BLaER1 treated with 17β-estradiol and CSF1 and Interleukin-3, amounts not matched to agents 10 nM and 100 nM (cell line): ENCODE measurements at regions not wholly inside any gene's neighbourhood (a gene's known extent, or its start where the extent isn't known, plus 50 kb on each side); places are given as distances from the start of the nearest gene placed in this dataset.

ENCODE experiments used
- H3K27ac ChIP-seq, 11 experiments: shearing (Covaris generic); formaldehyde crosslinking; 2 replicates each; pipeline ENCODE4 v1.8.1; 2022
- H3K27me3 ChIP-seq, 11 experiments: shearing (Covaris generic); formaldehyde crosslinking; 2 replicates each; pipeline ENCODE4 v1.8.1; 2022
- H3K36me3 ChIP-seq, 11 experiments: shearing (Covaris generic); formaldehyde crosslinking; 2 replicates each; pipeline ENCODE4 v1.8.1; 2022
- H3K4me1 ChIP-seq, 10 experiments: shearing (Covaris generic); formaldehyde crosslinking; 2 replicates each; pipeline ENCODE4 v1.8.1; 2022
- H3K4me2 ChIP-seq, 11 experiments: shearing (Covaris generic); formaldehyde crosslinking; 2 replicates each; pipeline ENCODE4 v1.8.1; 2022
- H3K4me3 ChIP-seq, 10 experiments: shearing (Covaris generic); formaldehyde crosslinking; 2 replicates each; pipeline ENCODE4 v1.8.1; 2022
- H3K9ac ChIP-seq, 11 experiments: shearing (Covaris generic); formaldehyde crosslinking; 2 replicates each; pipeline ENCODE4 v1.8.1; 2022
- H3K9me3 ChIP-seq, 11 experiments: shearing (Covaris generic); formaldehyde crosslinking; replicated peaks in 1 of 11; 2 replicates each; pipeline ENCODE4 v1.8.1; 2022
- H4K20me1 ChIP-seq, 11 experiments: shearing (Covaris generic); formaldehyde crosslinking; 2 replicates each; pipeline ENCODE4 v1.8.1; 2022
- Cebpa-rat ChIP-seq, 11 experiments: shearing (Covaris generic); IDR thresholded peaks; 2 replicates each; pipeline ENCODE4 v1.8.1; 2022

GRCh38 chr1:200338451-200338850, 71.4 kb downstream of the ZNF281 start:
- H3K27ac ChIP-seq: peak overlapping the region in 2 of 11 experiments; percentile 37 to 38; a peak in 3 of 22 replicates
- TF ChIP-seq Cebpa-rat (IDR thresholded peaks at IDR 0.05): no peak
- H3K36me3 ChIP-seq: no peaks in the 10 kb centered on the region
- H3K4me1 ChIP-seq: peaks cover 17 to 35% (median 29%) of the 10 kb centered on the region in 10 experiments
- H3K27me3 ChIP-seq: no peaks in the 10 kb centered on the region
- H4K20me1 ChIP-seq: no peaks in the 10 kb centered on the region
- peak overlapping the region in 1 of 11 experiments; percentile 13; a peak in 1 of 22 replicates for H3K9ac ChIP-seq
- peak overlapping the region; percentile 49 to 85 (median 73) for H3K4me2 ChIP-seq
- H3K4me3 ChIP-seq: no peak overlapping the region
- no peaks in the 10 kb centered on the region for H3K9me3 ChIP-seq

- Histone ChIP-seq H4K20me1 (no peaks in the 10 kb centered on the region), H3K9ac (peak overlapping the region in 3 of 11 experiments; percentile 13 to 42 (median 37); a peak in 4 of 22 replicates), H3K27me3 (no peaks in the 10 kb centered on the region), H3K27ac (peak overlapping the region in 5 of 11 experiments; percentile 8 to 38 (median 35); a peak in 6 of 22 replicates), H3K9me3 (no peaks in the 10 kb centered on the region), H3K4me1 (peaks cover 17 to 33% (median 29%) of the 10 kb centered on the region in 10 experiments), H3K4me2 (peak overlapping the region; percentile 49 to 85 (median 73)), H3K36me3 (no peaks in the 10 kb centered on the region), H3K4me3 (0 out of 20 replicates have a peak overlapping the region, but pooled peaks of 2 of the 10 experiments have one; percentile 7)
- TF ChIP-seq Cebpa-rat (IDR thresholded peaks at IDR 0.05): no peak
Observed at GRCh38 chr1:200337831-200338230, 72.0 kb downstream of the ZNF281 start.

GRCh38 chr1:200337410-200337809, 72.4 kb downstream of the ZNF281 start:
- peak overlapping the region in 5 of 11 experiments; percentile 8 to 38 (median 35); a peak in 6 of 22 replicates for H3K27ac ChIP-seq

DNA sequence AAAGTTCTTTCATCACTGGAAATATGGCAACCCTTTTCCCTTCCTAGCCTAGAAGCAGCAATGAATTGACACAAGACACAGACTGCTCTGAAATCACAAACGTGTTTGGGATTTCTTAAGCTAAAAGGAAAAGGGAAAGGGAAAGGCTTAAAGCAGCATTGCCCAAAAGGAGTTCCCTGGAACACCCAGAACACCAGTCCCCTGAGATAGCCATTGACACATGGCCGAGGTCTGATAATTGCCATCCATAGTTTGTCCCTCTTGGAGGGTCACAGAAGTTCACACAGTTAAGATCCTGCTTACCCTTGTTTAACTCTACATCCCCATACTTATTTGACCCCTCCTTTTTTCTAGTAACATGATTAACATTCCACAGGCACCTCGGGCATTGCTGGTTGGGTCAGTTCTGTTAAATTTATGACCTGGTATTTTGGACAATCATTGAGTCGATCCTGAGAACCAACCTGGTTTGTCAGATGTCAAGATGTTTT, 72.9 kb downstream of the ZNF281 start:
- peak overlapping the region in 10 of 11 experiments; percentile 49 to 85 (median 73); a peak in 17 of 22 replicates for H3K4me2 ChIP-seq
- H3K4me1 ChIP-seq: peaks cover 12 to 26% (median 23%) of the 10 kb centered on the region in 10 experiments
- no peaks in the 10 kb centered on the region for H4K20me1 ChIP-seq
- H3K9me3 ChIP-seq: no peaks in the 10 kb centered on the region
- H3K27ac ChIP-seq: peak overlapping the region in 2 of 11 experiments; percentile 35 to 37; a peak in 2 of 22 replicates
- H3K27me3 ChIP-seq: no peaks in the 10 kb centered on the region
- TF ChIP-seq Cebpa-rat (IDR thresholded peaks at IDR 0.05): no peak
- H3K4me3 ChIP-seq: no peak overlapping the region
- no peak overlapping the region for H3K9ac ChIP-seq
- no peaks in the 10 kb centered on the region for H3K36me3 ChIP-seq

More at GRCh38 chr1:200337410-200337809, 72.4 kb downstream of the ZNF281 start:
- peaks cover 14 to 29% (median 25%) of the 10 kb centered on the region in 10 experiments for H3K4me1 ChIP-seq
- H3K9ac ChIP-seq: peak overlapping the region in 2 of 11 experiments; percentile 37 to 42; a peak in 2 of 22 replicates
- TF ChIP-seq Cebpa-rat (IDR thresholded peaks at IDR 0.05): no peak
- H3K9me3 ChIP-seq: no peaks in the 10 kb centered on the region
- H4K20me1 ChIP-seq: no peaks in the 10 kb centered on the region
- H3K4me3 ChIP-seq: no peak overlapping the region
- peak overlapping the region; percentile 49 to 85 (median 73) for H3K4me2 ChIP-seq
- no peaks in the 10 kb centered on the region for H3K27me3 ChIP-seq
- no peaks in the 10 kb centered on the region for H3K36me3 ChIP-seq

DNA sequence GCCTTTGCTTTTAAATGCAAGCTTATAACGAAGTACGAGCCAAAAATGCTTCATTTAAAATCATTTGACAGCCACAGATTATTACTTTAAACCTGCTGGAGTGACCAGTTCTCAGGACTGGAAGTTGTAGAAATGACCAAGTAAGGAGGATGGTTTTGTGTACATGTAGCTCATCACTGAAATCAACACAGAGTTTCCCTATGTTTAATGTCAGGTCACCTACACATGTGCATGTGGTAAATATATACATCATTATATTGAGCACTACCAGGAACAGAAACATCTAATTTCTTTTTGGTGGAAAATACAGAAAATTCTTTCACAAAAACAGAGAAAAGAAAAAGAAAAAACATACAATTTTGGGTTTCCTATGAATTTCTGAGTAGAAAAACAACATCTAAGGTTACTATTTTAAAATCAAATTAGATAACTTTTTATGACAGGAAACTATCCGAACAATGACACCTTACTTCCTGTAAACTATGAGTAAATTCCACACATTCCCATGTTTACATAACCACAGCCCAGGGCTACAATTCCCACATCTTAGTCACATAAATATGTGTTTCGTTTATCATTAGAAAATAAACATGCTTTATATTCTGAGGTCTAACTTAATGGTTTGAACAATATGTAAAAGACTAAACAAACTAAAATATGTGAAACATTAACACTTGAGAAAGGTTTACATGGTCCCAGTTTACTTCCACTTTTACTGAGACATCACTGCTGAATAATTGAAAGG, 73.6 kb downstream of the ZNF281 start:
- no peak overlapping the region for H3K9ac ChIP-seq
- no peak overlapping the region for H3K27ac ChIP-seq
- no peaks in the 10 kb centered on the region for H3K9me3 ChIP-seq
- peaks cover 12 to 26% (median 23%) of the 10 kb centered on the region in 10 experiments for H3K4me1 ChIP-seq
- H3K4me2 ChIP-seq: peak overlapping the region in 1 of 11 experiments; percentile 76; a peak in 1 of 22 replicates
- no peak overlapping the region for H3K4me3 ChIP-seq
- H3K27me3 ChIP-seq: no peaks in the 10 kb centered on the region
- no peaks in the 10 kb centered on the region for H4K20me1 ChIP-seq
- no peaks in the 10 kb centered on the region for H3K36me3 ChIP-seq
- TF ChIP-seq Cebpa-rat (IDR thresholded peaks at IDR 0.05): no peak

DNA sequence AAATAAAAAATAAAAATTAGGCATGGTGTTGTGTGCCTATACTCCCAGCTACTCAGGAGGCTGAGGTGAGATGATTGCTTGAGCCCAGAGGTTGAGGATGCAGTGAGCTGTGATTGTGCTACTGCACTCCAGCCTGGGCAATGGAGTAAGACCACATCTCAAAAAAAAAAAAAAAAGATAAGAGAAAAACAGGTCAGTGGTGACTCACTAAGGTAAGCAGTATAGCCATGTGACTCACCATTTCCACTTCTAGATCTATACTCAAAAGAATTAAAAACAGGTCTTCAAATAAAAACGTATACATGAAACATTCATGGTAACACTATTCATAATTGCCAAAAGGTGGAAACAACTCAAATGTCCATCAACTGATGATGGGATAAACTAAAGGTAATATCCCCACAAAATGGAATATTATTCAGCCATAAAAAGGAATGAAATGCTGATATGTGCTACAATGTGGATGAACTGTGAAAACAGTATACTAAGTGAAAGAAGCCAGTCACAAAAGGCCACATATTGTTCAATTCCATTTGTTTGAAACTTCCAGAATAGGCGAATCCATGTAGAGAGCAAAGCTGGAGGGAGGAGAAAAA, 75.1 kb downstream of the ZNF281 start:
- Histone ChIP-seq H4K20me1 (no peaks in the 10 kb centered on the region), H3K4me1 (peaks cover 12 to 26% (median 22%) of the 10 kb centered on the region in 10 experiments), H3K27ac (no peak overlapping the region)

GRCh38 chr1:200333329-200333728, 76.5 kb downstream of the ZNF281 start:
- Histone ChIP-seq H3K9me3 (no peaks in the 10 kb centered on the region), H3K4me1 (peaks cover 11 to 17% (median 16%) of the 10 kb centered on the region in 10 experiments), H3K27me3 (no peaks in the 10 kb centered on the region), H3K9ac (no peak overlapping the region), H3K27ac (no peak overlapping the region), H4K20me1 (no peaks in the 10 kb centered on the region), H3K36me3 (no peaks in the 10 kb centered on the region), H3K4me2 (no peak overlapping the region), H3K4me3 (no peak overlapping the region)
- no peak for TF ChIP-seq Cebpa-rat (IDR thresholded peaks at IDR 0.05)

More for the DNA sequence above, 75.1 kb downstream of the ZNF281 start:
- Histone ChIP-seq H3K36me3 (no peaks in the 10 kb centered on the region), H3K9ac (no peak overlapping the region), H3K4me3 (no peak overlapping the region), H3K4me2 (no peak overlapping the region), H3K9me3 (no peaks in the 10 kb centered on the region), H3K27me3 (no peaks in the 10 kb centered on the region)
- TF ChIP-seq Cebpa-rat (IDR thresholded peaks at IDR 0.05): no peak

- Histone ChIP-seq H3K27ac (no peak overlapping the region), H3K4me1 (peaks cover 5 to 11% (median 10%) of the 10 kb centered on the region in 10 experiments), H4K20me1 (no peaks in the 10 kb centered on the region), H3K9ac (no peak overlapping the region), H3K4me3 (no peak overlapping the region), H3K9me3 (no peaks in the 10 kb centered on the region), H3K4me2 (no peak overlapping the region), H3K27me3 (no peaks in the 10 kb centered on the region), H3K36me3 (no peaks in the 10 kb centered on the region)
- no peak for TF ChIP-seq Cebpa-rat (IDR thresholded peaks at IDR 0.05)
Observed at GRCh38 chr1:200332716-200333115, 77.1 kb downstream of the ZNF281 start.

DNA sequence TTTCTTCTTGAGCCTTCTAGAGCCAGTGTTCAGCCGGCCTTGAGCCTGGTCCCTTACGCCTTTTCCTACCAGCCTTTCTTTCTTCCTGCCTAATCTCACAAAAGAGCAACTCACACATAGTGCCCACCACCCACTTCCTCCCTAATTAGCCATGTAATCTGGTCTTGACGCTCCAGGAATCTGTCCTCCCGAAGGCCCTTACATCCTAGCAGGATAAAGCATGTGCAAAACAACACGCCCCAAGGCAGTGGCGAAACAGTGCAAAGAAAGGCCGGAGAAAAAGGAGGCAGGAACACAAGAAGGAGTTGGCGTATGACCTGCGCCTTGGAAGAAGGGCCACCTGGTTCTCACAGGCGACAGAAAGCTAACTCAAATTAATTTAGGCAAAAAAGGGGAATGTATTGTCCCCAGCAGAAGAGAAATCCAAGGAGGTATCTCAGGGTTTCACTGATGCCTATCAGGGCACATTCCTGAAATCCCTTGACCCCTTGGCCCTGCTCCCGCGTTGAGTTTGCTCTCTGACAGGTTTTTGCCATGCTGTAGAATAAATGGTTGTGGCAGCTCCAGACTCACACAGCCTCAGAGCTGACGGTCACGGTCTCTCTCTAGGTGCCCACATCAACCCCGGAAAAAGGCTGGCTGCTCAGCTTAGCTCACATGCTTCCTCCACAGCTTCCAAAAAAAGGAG, 79.0 kb downstream of the ZNF281 start:
- H3K4me1 ChIP-seq: no peaks in the 10 kb centered on the region
- no peaks in the 10 kb centered on the region for H3K9me3 ChIP-seq
- no peaks in the 10 kb centered on the region for H4K20me1 ChIP-seq
- no peak for TF ChIP-seq Cebpa-rat (IDR thresholded peaks at IDR 0.05)
- H3K4me3 ChIP-seq: no peak overlapping the region
- H3K9ac ChIP-seq: no peak overlapping the region
- H3K27ac ChIP-seq: no peak overlapping the region
- no peaks in the 10 kb centered on the region for H3K27me3 ChIP-seq
- H3K4me2 ChIP-seq: no peak overlapping the region
- H3K36me3 ChIP-seq: no peaks in the 10 kb centered on the region
